ENCODE measurements at regions not wholly inside any gene's neighbourhood (a gene's known extent, or its start where the extent isn't known, plus 50 kb on each side); places are given as distances from the start of the nearest gene placed in this dataset.

GRCh38 chr10:55065185-55065584, 264.2 kb upstream of the PCDH15 start:
- no peak for TF ChIP-seq CTCF (IDR thresholded peaks at IDR 0.05; ENCODE audit: low read depth, low read length)
- DNase-seq (ENCODE audit: low read depth in 2 of 2): no peak
- H3K4me3 ChIP-seq (replicated peaks in 1 of 2; ENCODE audit: low read depth in 2 of 2, low read length in 2 of 2): no peak overlapping the region

- peak; percentile 0 to 1 for DNase-seq (ENCODE audit: low read depth in 2 of 2)
- no peak overlapping the region for H3K4me3 ChIP-seq (replicated peaks in 1 of 2; ENCODE audit: low read depth in 2 of 2, low read length in 2 of 2)
- no peak for TF ChIP-seq CTCF (IDR thresholded peaks at IDR 0.05; ENCODE audit: low read depth, low read length)
Measured at GRCh38 chr10:55063811-55064210, 262.8 kb upstream of the PCDH15 start.

GRCh38 chr10:55062349-55062748, 261.3 kb upstream of the PCDH15 start:
- no peak overlapping the region for H3K4me3 ChIP-seq (replicated peaks in 1 of 2; ENCODE audit: low read depth in 2 of 2, low read length in 2 of 2)
- DNase-seq (ENCODE audit: low read depth in 2 of 2): no peak
- no peak for TF ChIP-seq CTCF (IDR thresholded peaks at IDR 0.05; ENCODE audit: low read depth, low read length)

- DNase-seq (ENCODE audit: low read depth in 2 of 2): no peak
- no peak overlapping the region for H3K4me3 ChIP-seq (replicated peaks in 1 of 2; ENCODE audit: low read depth in 2 of 2, low read length in 2 of 2)
- TF ChIP-seq CTCF (IDR thresholded peaks at IDR 0.05; ENCODE audit: low read depth, low read length): no peak
Measured at GRCh38 chr10:55058800-55059199, 257.8 kb upstream of the PCDH15 start.

GRCh38 chr10:55051515-55051914, 250.5 kb upstream of the PCDH15 start:
- no peak for DNase-seq (ENCODE audit: low read depth in 2 of 2)
- no peak overlapping the region for H3K4me3 ChIP-seq (replicated peaks in 1 of 2; ENCODE audit: low read depth in 2 of 2, low read length in 2 of 2)
- no peak for TF ChIP-seq CTCF (IDR thresholded peaks at IDR 0.05; ENCODE audit: low read depth, low read length)

GRCh38 chr10:55048830-55049498, 247.9 kb upstream of the PCDH15 start:
- DNase-seq (ENCODE audit: low read depth in 2 of 2): no peak
- TF ChIP-seq CTCF (IDR thresholded peaks at IDR 0.05; ENCODE audit: low read depth, low read length): no peak
- H3K4me3 ChIP-seq (replicated peaks in 1 of 2; ENCODE audit: low read depth in 2 of 2, low read length in 2 of 2): no peak overlapping the region

GRCh38 chr10:55043540-55043939, 242.5 kb upstream of the PCDH15 start:
- TF ChIP-seq CTCF (IDR thresholded peaks at IDR 0.05; ENCODE audit: low read depth, low read length): no peak
- no peak overlapping the region for H3K4me3 ChIP-seq (replicated peaks in 1 of 2; ENCODE audit: low read depth in 2 of 2, low read length in 2 of 2)
- no peak for DNase-seq (ENCODE audit: low read depth in 2 of 2)

All from cardiac fibroblast (primary cell).